NCI-H345 (cell line): ENCODE measurements at regions not wholly inside any gene's neighbourhood (a gene's known extent, or its start where the extent isn't known, plus 50 kb on each side); places are given as distances from the start of the nearest gene placed in this dataset.
"Not testable (repeated sequence)": the region's sequence is repeated elsewhere in the genome, so short reads cannot be mapped to it uniquely, and the experiment has no call there.

ENCODE experiments used
- DNase-seq: peaks from one replicate; lab custom pipeline; 2025; lab: John Stamatoyannopoulos, UW

GRCh38 chr1:244322791-244323521 lies 128.8 kb downstream of the ADSS2 start:
- DNase-seq, result no peak

- DNase-seq, result no peak
Measured at GRCh38 chr1:244324176-244324883, 127.4 kb downstream of the ADSS2 start.

- DNase-seq, result no peak
Measured at GRCh38 chr1:244325056-244325758, 126.5 kb downstream of the ADSS2 start.

- peak; percentile 84 for DNase-seq
Measured at GRCh38 chr1:244326757-244327156, 125.0 kb downstream of the ADSS2 start.

GRCh38 chr1:244327533-244327932 lies 124.2 kb downstream of the ADSS2 start:
- peak; percentile 9 for DNase-seq

- DNase-seq, result no peak
Measured at GRCh38 chr1:244328476-244328875, 123.2 kb downstream of the ADSS2 start.

- no peak for DNase-seq
Measured at GRCh38 chr1:244329591-244330317, 122.0 kb downstream of the ADSS2 start.

- no peak for DNase-seq
Measured at GRCh38 chr1:244330318-244330625, 121.4 kb downstream of the ADSS2 start.

GRCh38 chr1:244332761-244333160 lies 118.9 kb downstream of the ADSS2 start:
- DNase-seq, result not testable (repeated sequence)

GRCh38 chr1:244334315-244334714 lies 117.4 kb downstream of the ADSS2 start:
- not testable (repeated sequence) for DNase-seq

- not testable (repeated sequence) for DNase-seq
Measured at GRCh38 chr1:244334842-244335241, 116.9 kb downstream of the ADSS2 start.

- DNase-seq, result no peak
Measured at GRCh38 chr1:244335456-244335855, 116.3 kb downstream of the ADSS2 start.

GRCh38 chr1:244336232-244336899 lies 115.3 kb downstream of the ADSS2 start:
- DNase-seq, result no peak

- DNase-seq, result no peak
Measured at GRCh38 chr1:244337839-244338238, 113.9 kb downstream of the ADSS2 start.

- DNase-seq, result no peak
Measured at GRCh38 chr1:244339073-244339692, 112.5 kb downstream of the ADSS2 start.

GRCh38 chr1:244339776-244340175 lies 111.9 kb downstream of the ADSS2 start:
- DNase-seq, result no peak

- DNase-seq, result no peak
Measured at GRCh38 chr1:244340396-244340795, 111.3 kb downstream of the ADSS2 start.

- peak; percentile 83 for DNase-seq
Measured at GRCh38 chr1:244341455-244342450, 110.0 kb downstream of the ADSS2 start.

GRCh38 chr1:244344001-244344400 lies 107.7 kb downstream of the ADSS2 start:
- DNase-seq, result no peak

- no peak for DNase-seq
Measured at GRCh38 chr1:244346972-244347618, 104.6 kb downstream of the ADSS2 start.
